ENCODE measurements at regions not wholly inside any gene's neighbourhood (a gene's known extent, or its start where the extent isn't known, plus 50 kb on each side); places are given as distances from the start of the nearest gene placed in this dataset.

DNA sequence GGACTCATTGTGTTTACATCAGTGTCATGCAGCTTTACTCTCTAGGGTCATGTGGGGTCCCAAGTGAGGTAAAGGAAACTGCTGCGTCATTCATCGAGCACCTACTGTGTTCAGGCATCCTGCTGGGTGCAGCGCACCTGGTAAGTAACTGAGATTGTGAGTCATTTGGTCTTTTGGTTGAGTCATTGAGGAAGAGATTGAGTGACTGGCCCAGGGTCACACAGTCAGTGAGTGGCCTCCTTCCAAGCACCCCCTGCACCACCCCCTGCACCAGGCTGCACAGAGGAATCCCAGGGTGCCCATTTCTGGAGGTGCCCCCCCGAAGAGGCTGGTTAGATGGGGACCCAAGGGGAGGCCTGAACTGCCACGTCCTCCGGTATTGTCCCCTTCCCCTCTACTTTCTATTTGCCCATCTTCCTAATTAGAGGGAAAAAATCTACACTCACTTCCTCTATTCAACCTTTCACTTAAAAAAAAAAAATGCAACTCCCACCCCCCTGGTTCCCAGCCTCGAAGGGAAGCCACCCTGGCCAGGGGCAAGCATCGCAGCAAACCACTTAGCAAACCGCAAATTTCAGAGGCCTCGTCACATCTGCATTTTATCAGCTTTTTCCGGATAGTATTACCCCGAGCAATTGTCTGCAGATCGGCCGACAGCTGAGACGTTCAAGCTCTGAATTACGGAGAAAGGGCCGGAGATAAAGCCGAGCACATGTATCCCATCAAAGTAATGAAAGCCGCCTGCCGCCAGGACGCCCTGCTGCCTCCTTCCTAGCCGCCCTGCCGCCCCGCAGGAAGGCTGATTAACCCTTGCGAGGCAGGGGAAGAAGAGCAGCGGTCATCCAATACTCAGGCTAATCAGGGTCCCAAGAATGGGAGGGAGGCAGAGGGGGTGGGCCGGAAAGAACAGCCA lies 96.3 kb upstream of the MSX1 start:
- TF ChIP-seq, protein P1, sequence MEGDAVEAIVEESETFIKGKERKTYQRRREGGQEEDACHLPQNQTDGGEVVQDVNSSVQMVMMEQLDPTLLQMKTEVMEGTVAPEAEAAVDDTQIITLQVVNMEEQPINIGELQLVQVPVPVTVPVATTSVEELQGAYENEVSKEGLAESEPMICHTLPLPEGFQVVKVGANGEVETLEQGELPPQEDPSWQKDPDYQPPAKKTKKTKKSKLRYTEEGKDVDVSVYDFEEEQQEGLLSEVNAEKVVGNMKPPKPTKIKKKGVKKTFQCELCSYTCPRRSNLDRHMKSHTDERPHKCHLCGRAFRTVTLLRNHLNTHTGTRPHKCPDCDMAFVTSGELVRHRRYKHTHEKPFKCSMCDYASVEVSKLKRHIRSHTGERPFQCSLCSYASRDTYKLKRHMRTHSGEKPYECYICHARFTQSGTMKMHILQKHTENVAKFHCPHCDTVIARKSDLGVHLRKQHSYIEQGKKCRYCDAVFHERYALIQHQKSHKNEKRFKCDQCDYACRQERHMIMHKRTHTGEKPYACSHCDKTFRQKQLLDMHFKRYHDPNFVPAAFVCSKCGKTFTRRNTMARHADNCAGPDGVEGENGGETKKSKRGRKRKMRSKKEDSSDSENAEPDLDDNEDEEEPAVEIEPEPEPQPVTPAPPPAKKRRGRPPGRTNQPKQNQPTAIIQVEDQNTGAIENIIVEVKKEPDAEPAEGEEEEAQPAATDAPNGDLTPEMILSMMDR (IDR thresholded peaks at IDR 0.05; ENCODE audit: extremely low read depth in 1 of 2, insufficient read depth in 1 of 2, low read depth in 1 of 2, low read length in 2 of 2) = no peak
- TF ChIP-seq POLR2AphosphoS5 (IDR thresholded peaks at IDR 0.05; ENCODE audit: insufficient read depth, low read depth, low read length) = no peak
- TF ChIP-seq, protein P2, sequence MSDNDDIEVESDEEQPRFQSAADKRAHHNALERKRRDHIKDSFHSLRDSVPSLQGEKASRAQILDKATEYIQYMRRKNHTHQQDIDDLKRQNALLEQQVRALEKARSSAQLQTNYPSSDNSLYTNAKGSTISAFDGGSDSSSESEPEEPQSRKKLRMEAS (IDR thresholded peaks at IDR 0.05; ENCODE audit: insufficient read depth, insufficient read length) = no peak
- TF ChIP-seq GATA2 (IDR thresholded peaks at IDR 0.05; ENCODE audit: insufficient read depth, insufficient read length, low read depth, low read length) = no peak
- TF ChIP-seq POLR2A (IDR thresholded peaks at IDR 0.05; ENCODE audit: low read depth, low read length) = no peak
- TF ChIP-seq EZH2 (IDR thresholded peaks at IDR 0.05; ENCODE audit: borderline replicate concordance, low read depth, low read length, severe bottlenecking) = no peak
- TF ChIP-seq JUN (IDR thresholded peaks at IDR 0.05; ENCODE audit: borderline replicate concordance, insufficient read depth, insufficient read length, low read depth) = no peak
- TF ChIP-seq MYC (IDR thresholded peaks at IDR 0.05; ENCODE audit: low read depth, low read length) = no peak

Measured in endothelial cell of umbilical vein (primary cell).